NB4 (cell line): ENCODE measurements at regions not wholly inside any gene's neighbourhood (a gene's known extent, or its start where the extent isn't known, plus 50 kb on each side); places are given as distances from the start of the nearest gene placed in this dataset.

Experiments
- DNase-seq: peaks from one replicate; pipeline ENCODE4 v3.0.0; 2010; ENCODE audit warnings: low read depth
- H3K4me3 ChIP-seq: one replicate; pipeline ENCODE4 v1.5.1; 2011; ENCODE audit warnings: mild to moderate bottlenecking, low read depth, low read length, moderate library complexity
- MYC ChIP-seq: IDR thresholded peaks from 2 replicates; pipeline ENCODE4 v1.6.1; 2011; ENCODE audit warnings: low read depth, low read length
- POLR2A ChIP-seq: IDR thresholded peaks from 2 replicates; pipeline ENCODE4 v1.6.1; 2011; ENCODE audit warnings: mild to moderate bottlenecking; ENCODE audit not compliant: insufficient read length; ENCODE audit errors: extremely low read depth
- TF ChIP-seq, protein P1 (sequence below): IDR thresholded peaks from one replicate; pipeline ENCODE4 v1.5.1; 2012; ENCODE audit warnings: low read depth, low read length
- TF ChIP-seq, protein P2 (sequence below): IDR thresholded peaks from 2 replicates; pipeline ENCODE4 v1.6.1; 2011; ENCODE audit warnings: low read depth, low read length

DNA sequence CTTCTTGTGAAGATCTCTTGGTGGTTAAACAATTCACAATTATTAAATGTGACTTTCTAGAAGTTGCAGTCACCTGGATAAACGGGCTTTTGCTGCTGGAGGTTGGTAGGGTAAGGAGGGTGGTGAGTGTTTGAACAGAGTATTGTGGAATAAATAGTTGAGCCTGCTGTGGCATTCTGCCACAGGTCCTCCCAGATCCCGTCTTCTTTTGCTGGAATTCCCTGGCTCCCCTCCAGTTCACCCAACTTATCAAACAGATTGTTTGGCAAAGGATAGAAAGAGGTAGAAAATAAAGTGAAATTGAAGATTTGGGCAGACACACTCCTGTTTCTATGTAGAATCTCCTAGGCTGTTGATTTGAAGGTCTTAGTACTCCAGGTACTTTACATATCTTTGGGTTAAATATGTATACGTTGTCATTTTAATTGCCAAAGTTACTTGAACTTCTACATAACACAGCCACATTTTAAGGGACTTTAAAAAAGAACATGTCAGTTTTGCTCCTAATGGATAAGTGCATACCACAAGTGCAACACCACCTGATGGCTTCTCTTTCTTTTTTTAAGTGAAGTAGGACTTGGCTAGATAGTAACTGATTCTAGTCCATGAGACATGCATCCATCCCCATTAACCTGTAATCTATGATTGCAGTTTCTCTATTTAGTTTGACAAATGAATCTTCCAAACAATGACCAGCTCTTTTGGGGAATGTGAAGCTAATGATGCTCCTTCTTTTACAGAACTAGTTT lies 83.0 kb downstream of the ARL4A start:
- no peak for DNase-seq
- H3K4me3 ChIP-seq = no peak overlapping the region
- TF ChIP-seq, protein P1, sequence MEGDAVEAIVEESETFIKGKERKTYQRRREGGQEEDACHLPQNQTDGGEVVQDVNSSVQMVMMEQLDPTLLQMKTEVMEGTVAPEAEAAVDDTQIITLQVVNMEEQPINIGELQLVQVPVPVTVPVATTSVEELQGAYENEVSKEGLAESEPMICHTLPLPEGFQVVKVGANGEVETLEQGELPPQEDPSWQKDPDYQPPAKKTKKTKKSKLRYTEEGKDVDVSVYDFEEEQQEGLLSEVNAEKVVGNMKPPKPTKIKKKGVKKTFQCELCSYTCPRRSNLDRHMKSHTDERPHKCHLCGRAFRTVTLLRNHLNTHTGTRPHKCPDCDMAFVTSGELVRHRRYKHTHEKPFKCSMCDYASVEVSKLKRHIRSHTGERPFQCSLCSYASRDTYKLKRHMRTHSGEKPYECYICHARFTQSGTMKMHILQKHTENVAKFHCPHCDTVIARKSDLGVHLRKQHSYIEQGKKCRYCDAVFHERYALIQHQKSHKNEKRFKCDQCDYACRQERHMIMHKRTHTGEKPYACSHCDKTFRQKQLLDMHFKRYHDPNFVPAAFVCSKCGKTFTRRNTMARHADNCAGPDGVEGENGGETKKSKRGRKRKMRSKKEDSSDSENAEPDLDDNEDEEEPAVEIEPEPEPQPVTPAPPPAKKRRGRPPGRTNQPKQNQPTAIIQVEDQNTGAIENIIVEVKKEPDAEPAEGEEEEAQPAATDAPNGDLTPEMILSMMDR = no peak

DNA sequence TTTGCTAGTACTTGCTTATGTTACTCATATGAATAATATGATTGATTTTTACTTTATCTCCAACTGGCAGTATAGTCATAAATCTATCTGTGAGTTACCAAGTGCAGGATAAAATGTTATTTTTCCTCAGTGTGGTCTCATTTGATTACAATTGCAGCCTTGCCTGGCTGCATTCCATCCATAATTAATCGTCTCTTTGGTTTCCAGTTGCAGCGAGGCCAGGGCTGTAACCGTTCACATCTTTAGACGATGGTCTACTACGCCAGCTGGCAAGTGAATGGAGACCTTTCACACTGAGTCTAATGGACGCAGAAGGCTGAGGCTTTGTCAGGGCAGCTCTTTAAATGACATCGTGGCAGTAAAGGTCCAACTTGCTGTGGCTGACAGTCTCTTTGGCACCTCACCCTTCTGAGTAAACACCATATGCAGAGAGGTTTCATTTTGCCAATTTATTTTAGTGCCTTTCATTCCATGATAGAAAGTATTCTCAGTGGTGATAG lies 84.0 kb downstream of the ARL4A start:
- H3K4me3 ChIP-seq = no peak overlapping the region
- no peak for DNase-seq
- TF ChIP-seq, protein P2, sequence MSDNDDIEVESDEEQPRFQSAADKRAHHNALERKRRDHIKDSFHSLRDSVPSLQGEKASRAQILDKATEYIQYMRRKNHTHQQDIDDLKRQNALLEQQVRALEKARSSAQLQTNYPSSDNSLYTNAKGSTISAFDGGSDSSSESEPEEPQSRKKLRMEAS = no peak
- TF ChIP-seq, protein P1 = no peak
- no peak for TF ChIP-seq MYC
- TF ChIP-seq POLR2A = no peak

DNA sequence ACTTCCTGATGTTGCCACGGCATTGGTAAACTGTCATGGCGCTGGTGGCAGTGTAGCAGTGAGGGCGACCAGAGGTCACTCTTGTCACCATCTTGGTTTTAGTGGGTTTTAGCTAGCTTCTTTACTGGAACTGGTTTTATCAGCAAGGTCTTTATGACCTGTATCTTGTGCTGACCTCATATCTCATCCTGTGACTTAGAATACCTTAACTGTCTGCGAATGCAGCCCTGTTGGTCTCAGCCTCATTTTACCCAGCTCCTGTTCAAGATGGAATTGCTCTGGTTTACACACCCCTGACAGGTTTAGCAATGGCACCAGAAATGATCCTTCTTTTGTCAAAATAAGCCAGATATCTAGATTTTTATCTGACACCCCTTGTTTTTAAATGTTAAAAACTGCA lies 85.3 kb downstream of the ARL4A start:
- no peak for DNase-seq
- H3K4me3 ChIP-seq = no peak overlapping the region
- TF ChIP-seq, protein P1 = no peak
- TF ChIP-seq MYC (no peak), POLR2A (no peak)
- TF ChIP-seq, protein P2 = no peak

DNA sequence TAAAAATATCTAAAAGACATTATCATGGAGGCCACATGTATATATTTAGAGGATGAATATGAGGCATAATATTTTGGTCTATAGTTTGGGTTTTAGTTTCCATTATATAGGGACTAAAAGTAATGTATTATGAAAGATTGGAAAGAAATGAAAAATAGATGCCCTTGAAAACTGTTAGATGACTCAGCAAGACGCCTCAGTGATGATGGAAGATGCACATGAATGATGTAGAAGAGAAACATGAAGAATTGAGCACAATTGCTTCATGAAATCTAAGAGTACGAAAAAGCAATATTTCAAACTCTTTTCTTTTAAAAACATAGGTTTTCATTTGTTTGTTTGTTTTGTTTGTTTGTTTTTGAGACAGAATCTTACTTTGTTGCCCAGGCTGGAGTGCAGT lies 89.8 kb downstream of the ARL4A start:
- TF ChIP-seq MYC (no peak), POLR2A (no peak)
- TF ChIP-seq, protein P1 = no peak
- TF ChIP-seq, protein P2 = no peak

DNA sequence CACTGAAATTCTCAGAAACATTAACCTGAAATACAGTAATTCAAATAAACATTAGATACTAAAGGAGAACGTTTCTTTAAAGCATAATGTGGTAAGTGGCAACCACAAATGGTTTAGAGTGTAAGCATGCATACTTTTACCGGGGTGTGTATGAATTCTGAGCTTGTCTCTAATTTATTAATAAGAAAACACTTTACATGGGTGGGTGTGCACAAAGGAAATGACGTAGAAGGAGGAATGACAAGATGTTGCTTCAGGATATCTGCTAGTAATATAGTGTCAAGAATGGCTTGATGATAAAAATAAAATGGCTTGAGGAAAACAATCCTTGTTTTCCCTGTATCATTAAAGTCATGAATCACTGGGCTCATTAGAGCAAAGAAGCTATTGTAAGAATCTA lies 92.5 kb downstream of the ARL4A start:
- TF ChIP-seq POLR2A = no peak
- TF ChIP-seq, protein P2 = no peak
- TF ChIP-seq, protein P1 = no peak
- no peak for TF ChIP-seq MYC

More for the DNA sequence above, 89.8 kb downstream of the ARL4A start:
- H3K4me3 ChIP-seq = no peak overlapping the region
- no peak for DNase-seq

More for the DNA sequence above, 92.5 kb downstream of the ARL4A start:
- no peak for DNase-seq
- no peak overlapping the region for H3K4me3 ChIP-seq
